GM10266 (cell line): ENCODE measurements at regions not wholly inside any gene's neighbourhood (a gene's known extent, or its start where the extent isn't known, plus 50 kb on each side); places are given as distances from the start of the nearest gene placed in this dataset.

Experiments
- DNase-seq: peaks from one replicate; pipeline ENCODE4 v3.0.0; 2012; ENCODE audit errors: extremely low spot score
- TF ChIP-seq, protein P1 (sequence below): IDR thresholded peaks from 2 replicates; pipeline ENCODE4 v1.5.1; 2012; ENCODE audit warnings: mild to moderate bottlenecking, low read depth; ENCODE audit not compliant: control insufficient read depth, insufficient read depth; ENCODE audit errors: missing control alignments

DNA sequence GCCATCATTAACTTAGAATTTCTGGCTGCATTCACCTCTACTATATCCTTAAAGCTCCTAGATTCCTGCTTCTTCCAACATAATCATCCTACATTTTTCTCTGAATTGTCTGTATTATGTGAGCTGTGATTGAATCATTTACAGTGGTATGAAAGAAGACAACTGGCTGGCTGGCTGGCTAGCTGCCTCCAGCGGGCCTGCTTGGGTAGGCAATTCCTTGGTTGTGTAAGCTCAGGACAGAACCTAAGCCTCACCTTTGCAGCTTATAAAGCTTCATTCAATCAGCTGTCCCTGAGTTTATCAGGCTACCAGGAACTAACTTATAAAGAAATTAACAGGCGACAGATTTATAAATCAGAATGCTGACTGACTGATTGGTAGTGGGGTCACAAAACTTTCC, 162.7 kb upstream of the NR3C1 start:
- TF ChIP-seq, protein P1, sequence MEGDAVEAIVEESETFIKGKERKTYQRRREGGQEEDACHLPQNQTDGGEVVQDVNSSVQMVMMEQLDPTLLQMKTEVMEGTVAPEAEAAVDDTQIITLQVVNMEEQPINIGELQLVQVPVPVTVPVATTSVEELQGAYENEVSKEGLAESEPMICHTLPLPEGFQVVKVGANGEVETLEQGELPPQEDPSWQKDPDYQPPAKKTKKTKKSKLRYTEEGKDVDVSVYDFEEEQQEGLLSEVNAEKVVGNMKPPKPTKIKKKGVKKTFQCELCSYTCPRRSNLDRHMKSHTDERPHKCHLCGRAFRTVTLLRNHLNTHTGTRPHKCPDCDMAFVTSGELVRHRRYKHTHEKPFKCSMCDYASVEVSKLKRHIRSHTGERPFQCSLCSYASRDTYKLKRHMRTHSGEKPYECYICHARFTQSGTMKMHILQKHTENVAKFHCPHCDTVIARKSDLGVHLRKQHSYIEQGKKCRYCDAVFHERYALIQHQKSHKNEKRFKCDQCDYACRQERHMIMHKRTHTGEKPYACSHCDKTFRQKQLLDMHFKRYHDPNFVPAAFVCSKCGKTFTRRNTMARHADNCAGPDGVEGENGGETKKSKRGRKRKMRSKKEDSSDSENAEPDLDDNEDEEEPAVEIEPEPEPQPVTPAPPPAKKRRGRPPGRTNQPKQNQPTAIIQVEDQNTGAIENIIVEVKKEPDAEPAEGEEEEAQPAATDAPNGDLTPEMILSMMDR, result no peak
- no peak for DNase-seq

DNA sequence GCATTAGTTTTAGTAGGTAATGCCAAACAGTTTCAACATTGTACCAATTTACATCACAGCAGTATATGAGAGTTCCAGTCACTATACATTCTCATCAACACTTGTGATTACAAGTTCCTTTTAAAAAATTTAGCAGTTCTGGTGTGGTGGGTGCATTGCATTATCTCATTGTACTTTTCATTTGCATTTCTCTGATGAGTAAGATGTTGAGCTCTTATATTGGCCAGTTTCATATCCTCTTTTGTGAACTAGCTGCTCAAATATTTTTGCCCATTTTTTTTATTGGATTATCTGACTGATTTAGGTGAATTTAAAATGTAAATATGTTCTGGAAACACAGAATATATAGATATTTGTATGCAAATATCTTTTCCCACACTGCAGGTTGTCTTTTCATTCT, 160.9 kb upstream of the NR3C1 start:
- TF ChIP-seq, protein P1, result no peak

DNA sequence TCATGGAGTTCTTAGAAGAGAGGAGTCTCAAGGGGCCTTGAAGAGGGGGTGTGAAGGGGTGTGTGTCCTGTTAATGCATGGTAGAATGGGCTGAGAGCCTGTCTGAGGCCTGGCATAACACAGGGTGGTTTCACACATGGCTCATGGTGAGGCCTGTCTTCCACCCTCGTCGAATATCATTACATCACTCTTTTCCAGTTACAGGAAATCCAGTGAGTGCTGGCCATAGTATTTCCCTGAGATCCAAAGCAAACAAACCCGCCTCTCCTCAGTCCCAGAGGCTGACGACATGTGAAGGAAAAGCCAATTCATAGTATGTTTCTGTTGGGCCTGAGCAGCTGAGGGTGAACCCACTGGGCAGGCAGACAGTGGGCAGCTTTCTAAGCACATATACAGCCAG, 159.4 kb upstream of the NR3C1 start:
- TF ChIP-seq, protein P1, result no peak
- DNase-seq, result no peak

More for the DNA sequence above, 160.9 kb upstream of the NR3C1 start:
- peak; percentile 50 for DNase-seq

DNA sequence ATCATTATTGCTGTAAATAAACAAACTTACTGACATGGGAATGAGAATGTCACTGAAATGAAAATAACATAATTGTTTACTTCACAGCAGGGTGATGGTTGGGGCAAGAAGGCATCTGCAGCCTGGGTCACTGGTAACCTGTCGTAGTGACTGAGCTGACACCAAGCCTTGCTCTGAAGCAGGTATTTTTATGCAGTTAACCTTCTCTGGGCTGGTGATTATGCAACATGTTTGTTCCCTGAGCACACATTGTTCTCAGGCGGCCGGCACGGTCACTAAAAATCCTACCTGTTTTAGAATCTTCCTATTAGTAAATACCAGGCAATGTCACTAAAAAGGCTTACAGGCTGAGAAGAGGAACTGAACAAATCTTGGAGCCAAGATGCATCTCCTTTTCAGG, 157.7 kb upstream of the NR3C1 start:
- no peak for DNase-seq
- TF ChIP-seq, protein P1, result no peak

DNA sequence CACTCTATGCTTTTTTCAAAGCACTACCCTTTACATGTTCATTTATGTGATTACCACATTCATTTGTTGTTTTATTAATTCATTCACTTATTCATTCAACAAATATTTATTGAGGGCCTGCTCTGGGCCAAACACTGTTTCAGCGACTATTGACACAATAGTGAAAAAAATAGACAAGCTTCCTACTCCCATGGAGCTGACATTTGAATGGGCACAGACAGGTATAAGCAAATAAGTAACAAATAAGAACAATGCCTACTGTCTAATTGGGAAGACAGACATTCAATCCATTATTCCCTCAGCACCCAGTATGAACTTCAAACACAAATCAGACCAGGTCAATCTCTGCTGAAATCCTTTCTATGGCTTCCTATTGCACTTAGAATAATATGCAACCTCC, 156.9 kb upstream of the NR3C1 start:
- DNase-seq, result no peak
- TF ChIP-seq, protein P1, result no peak

DNA sequence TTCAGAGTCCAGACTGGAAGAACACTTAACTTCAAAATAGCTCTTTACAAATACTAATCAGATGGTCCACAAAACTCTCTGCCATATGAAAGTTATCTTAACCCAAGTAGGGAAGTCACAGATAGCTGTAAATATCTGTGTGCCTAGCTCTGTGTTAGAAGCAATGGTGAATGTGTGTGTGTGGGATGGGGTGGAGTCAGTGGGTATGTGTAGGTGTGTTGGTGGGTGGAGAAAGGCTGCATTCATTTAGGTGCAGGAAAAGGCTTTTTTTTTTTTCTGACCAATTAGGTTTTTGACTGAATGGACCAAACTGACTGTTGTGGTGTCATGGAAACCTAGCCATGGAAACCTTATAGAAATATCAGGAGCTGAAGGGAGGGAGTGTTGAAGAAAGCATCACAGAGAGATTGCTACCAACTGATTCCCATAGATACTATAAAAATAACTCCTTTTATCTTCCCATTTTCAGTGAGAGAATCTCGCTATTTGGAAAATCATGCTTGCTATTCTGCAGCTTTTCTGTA, 156.2 kb upstream of the NR3C1 start:
- DNase-seq, result no peak
- TF ChIP-seq, protein P1, result no peak

DNA sequence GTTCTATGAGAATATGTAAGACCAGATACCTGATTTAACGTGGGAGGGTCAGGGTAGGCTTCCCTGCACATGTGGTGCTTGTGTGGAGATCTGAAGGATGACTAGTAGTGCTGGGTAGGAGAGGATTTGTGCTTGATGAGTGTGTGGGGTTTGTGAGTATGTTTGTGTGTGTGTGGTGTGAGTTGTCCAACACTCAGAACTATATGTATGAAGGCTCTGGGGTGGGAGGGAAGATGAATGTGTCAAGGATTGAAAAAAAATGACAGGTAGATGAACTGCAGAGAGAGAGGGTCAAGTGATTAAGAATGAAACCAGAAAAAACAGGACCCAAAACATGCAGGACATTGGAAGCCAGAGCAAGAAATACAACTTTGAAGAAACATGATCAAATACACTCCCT, 154.6 kb upstream of the NR3C1 start:
- no peak for DNase-seq
- TF ChIP-seq, protein P1, result no peak
